GM21515 (cell line): ENCODE measurements at regions not wholly inside any gene's neighbourhood (a gene's known extent, or its start where the extent isn't known, plus 50 kb on each side); places are given as distances from the start of the nearest gene placed in this dataset.

Experiments
- ATAC-seq: cut with Tn5 transposase; IDR thresholded peaks from one replicate; pipeline ENCODE4 v1.9.1; 2021; ENCODE audit not compliant: unreplicated experiment

DNA sequence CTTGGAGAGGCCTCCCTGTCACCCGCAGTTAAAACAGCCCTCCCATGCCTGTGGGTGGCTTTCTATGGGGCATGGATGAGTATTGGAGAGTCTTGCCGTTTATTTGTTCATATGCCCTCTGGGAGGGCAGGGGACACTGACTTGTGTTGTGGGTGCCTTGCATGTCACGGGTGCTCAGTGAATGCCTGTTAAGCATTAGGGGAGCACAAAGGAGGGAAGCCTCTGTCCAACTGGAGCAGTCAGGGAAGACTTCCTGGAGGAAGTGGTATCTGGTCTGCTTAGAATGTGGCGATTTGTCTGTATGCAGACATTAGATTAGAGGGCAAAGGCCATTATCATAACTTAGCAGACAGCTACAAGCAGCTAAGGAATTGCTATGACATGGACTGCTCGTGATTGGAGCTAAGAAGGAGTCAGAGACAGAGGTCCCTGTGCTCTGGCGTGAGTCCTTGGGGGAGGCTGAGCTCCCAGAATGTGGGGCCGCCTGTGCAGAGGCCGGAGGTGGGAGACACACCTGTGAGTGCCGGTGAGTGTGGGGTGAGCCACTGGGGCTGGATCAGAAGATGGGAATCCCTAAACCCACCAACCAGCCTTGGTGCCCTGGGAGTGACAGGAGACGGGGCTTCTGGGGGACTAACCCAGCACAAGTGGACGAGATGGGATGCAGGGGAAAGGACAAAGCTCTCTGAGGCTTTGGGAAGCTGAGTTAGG, 286.1 kb downstream of the SEC14L1 start:
- no peak for ATAC-seq

DNA sequence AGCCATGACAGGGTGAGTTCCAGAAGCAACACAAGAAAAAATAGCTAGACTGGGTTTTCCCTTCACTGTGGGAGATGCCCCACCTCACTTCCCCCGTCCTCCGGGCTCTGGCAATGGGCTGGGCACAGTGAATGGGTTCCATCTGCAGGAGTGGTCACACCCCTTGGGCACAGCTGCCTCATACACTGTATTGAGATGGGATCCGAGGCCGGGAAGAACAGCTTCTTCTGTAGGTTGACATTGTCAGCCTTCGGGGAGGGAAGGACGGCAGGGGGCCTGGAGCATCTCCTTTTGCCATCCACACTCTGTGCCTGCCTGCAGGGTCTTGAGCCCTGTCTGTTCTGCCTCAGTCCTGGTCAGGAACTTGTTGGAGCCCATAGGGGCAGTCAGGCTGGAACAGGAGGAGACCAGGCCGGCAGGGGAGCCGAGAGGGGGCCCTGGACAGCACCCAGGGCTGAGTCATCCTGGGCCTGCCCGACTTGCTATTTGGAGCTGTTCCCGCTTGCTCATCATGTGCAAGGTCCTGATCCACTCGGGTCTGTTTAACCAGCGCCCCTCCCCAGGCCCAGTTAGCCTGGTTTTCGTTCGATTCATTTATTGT, 286.7 kb downstream of the SEC14L1 start:
- no peak for ATAC-seq

DNA sequence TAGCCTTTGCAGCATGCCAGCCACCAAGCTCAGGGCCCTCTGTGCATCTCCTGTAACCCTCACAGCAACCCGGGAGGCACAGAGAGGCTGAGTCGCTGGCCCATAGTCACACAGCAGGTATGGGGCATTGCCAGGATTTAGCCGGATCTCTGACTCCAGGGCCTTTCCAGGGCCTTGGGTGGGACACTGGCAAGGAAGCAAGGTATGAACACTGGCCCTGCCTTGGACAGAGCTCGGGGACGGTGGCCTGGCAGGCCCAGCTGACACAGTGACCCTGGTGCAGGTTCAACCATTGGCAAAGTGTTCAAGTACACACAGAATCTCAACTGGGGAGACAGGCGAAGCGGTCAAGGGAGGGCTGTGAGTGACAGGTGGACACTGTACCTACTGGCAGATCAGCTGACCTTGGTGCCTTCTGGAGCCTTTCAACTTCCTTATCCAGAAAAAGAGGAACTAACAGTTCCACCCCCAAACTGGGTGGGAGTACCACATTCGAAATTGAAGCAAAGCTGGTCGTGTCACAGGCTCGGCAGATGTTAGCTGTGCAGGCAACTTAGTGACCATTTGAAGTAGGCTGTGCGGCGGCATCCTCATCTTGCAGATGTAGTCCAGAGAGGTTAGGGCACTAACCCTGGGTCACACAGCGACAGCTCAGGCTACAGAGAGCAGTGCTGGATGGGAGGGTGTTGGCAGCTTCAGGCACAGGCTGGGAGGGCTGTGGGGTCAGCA, 287.4 kb downstream of the SEC14L1 start:
- no peak for ATAC-seq

DNA sequence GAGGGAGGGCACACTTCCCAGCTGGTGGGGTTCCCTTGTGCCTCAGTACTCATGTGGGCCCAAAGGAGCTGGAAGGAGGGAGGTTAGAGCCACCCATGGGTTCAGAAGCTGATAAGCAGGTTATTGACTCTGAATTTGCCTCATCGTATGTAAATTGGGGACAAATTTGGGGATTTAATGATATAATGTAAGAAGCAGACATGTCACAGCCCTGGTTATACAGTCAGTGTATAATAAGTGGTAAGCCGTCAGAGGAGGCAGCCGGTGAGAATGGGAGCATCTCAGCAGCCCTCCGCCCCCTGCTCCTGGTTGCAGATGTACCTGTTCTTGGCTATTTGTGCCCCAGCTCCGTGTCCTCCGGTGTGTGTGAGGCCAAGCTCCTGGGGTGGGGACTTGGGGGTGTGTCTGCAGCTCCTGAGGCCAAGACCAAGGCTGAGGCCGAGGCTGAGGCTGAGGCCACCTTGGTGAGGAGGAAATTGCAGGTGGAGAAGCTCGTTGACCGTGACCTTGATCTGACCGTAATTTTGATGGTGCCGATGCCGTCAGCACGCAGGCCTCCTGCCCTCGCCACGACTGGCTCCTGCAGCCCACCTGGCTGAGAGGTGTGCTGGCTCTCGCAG, 288.1 kb downstream of the SEC14L1 start:
- no peak for ATAC-seq

DNA sequence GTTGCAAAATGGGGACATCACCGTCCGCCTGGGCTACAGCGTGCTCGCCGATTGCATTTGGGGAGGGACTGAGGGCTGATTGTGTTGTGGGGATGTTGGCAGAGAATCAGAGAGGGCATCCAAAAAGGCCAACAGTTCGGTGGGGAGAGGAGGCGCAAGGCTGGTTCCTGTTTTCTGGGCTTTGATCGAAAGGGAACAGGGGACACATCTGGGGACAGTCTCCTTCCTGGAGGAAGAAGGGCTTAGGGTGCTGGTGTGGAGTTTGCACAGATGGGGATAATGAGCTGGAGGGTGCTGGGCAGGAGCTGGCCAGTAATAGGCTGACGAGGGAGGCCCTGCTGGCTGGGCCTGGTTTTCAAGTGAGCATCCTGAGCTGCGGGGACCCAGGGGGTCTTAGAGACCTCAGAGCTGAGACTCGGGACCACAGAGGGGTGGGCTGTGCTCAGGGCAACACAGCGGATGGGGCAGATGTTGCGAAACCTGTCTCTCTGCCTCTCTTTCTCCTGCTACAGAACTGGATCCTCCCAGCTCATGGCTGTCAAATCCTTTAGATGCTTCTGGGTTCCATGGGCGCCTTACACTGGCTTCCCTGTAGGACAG, 288.7 kb downstream of the SEC14L1 start:
- ATAC-seq, result no peak

DNA sequence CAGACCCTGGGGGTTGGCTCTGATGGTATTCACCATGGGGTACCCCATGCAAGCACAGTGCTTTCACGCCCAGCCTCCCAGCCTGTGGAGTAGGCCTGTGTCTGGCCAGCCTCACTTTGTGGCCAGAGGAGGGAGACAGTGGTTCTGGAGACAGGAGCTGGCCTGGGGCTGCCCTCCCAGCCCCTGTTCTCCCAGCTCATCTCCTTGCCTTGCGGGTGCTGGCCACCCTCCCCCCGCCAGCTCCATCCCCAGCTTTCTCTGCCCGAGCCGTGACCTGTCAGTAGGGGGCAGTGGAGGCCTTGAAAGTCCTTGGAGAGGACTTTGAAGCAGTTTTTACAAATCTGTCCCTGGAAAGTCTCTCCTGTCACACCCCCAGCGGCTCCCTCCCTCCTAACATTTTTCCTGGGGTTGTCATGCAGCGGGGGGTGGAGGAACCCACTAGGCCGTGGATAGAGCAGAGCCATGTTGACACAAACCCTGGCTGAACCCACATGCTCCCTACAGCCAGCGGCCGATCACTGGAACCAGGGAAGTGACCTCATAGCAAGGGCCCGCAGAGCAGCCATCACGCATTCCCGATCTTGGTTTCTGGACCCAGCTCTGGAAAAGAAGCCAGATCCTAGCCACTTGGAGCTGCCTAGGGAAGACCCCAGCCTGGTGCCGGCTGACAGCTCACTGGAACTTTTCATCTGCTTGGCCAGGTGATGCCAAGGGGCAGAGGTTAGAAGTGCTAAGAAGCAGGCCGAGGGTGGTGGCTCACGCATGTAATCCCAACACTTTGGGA, 289.4 kb downstream of the SEC14L1 start:
- no peak for ATAC-seq

DNA sequence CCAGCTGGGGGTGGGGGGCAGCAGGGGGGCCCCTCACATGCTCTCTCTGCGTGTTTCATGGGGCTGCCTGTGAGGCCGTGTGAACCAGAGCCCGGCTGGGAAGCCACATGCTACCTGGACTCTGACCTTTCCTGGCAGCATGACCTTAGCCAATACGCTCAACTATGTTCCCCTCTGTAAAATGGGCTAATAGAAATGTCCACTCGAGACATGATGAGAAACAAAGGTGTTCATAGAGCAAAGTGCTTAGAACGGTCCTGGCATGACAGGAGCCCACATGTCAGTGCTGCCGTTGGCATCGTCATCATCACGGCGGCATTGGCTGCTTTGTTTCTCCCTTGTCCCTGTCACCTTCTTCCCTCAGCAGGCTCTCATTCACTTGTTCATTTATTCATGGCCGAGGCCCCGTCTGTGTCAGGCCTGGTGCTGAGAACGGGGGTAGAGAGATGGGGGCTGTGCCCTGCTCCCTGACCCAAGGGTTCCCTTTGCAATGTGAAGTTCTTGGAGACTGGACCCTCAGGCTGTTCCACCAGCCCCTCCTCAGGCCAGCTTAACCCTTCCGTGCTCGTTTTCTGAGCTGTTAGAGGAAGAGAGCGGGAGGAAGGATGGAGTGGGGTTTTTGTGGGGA, 291.4 kb downstream of the SEC14L1 start:
- ATAC-seq, result no peak

DNA sequence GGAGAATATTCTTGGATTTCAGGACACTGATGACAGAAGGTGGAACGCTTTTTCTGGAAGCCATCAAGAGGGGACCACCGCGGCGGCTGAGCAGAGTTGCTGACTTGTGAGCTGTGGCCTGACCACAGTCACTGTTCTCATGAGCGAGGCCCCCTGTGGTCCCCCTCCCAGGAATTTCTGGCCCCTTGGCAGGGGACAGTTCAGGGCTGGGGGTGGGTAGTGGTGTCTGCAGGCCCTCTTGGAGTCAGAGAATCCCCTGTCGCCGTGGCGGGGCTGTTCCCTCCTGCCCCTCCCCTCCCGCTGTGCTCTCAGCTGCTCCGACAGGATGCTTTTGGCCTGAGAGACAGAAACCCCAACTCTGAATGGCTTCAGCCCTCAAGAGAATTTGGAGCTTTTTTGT, 292.0 kb downstream of the SEC14L1 start:
- ATAC-seq, result no peak

DNA sequence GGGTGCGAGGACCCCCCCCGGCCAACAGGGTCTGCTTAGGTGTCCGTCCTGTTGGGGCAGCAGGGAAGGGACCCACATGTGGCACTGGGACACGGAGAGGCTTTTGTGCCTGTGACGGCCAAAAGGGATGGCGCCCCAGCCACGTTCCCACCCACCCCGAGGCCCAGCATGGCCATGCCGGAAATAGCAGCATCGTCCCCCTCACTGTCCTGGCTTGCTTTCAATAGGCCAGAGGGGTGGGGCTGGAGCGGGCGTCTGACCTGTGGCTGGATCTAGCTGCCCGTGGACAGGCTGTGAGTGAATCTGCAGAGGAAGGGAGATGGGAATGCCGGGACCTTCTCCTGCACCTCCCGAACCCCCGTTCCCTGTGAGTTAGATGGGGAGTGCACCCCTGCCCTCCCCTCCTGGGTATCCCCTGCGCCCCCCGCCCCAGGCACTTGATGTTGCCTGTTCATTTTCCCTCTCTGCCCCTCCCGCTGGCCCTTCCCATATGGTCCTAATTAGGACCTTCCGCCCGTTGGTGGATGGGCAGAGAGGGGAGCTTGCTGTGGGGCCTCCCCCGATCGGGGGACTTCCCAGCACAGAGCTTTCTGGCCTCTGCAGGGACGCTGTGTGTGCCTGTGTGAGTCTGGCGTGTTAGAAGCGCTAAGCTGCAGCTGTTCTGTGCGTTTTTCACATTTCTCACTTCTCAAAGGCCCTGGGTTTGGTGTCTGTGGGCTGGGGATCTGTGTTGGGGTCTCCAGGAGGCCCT, 292.8 kb downstream of the SEC14L1 start:
- ATAC-seq, result no peak

DNA sequence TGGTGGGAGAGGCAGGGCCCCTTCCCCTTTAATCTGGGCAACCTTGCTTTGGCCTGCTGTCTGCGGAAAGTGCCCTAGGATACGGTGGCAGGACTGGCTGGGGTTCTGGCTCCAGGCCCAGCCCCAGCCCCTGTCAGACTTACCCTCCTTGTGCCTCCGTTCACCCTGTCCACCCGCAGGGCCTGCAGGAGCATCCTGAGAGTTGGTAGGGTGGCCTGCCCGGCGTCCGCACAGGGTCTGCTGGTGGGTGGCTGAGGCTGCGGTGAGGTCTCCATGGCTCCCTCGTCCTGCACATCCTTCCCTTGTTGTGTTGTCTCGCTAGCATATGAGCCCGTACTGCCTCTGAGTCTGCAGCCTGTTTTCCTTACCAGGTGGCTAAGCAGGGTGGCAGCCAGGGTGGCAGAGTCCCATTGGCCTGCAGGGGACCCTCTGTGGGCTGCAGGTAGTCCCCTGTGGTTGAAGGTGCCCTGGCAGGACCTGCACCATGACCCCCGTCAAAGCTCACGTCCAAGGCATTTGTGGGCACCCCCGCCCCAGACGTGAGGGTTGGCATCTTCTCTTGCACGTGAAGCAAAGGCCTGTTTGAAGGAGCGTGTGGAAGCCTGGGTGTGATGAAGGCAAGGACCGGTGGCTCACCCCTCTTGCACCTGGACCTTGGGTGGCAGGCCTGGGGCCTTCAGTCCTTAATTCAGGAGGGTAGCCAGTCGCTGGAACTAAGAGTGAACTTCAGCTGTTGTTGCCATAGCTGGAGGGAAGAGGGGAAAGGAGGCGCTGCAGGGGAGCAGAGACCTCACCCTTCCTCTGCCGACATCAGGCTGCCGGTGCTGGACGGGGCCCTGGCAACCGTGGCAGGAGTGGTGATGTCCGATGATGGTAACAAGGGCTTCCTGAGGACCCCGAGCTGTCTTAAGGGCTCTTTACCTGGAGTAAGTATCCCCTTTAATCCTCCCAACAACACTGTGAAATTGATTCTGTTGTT, 293.7 kb downstream of the SEC14L1 start:
- ATAC-seq, result no peak

DNA sequence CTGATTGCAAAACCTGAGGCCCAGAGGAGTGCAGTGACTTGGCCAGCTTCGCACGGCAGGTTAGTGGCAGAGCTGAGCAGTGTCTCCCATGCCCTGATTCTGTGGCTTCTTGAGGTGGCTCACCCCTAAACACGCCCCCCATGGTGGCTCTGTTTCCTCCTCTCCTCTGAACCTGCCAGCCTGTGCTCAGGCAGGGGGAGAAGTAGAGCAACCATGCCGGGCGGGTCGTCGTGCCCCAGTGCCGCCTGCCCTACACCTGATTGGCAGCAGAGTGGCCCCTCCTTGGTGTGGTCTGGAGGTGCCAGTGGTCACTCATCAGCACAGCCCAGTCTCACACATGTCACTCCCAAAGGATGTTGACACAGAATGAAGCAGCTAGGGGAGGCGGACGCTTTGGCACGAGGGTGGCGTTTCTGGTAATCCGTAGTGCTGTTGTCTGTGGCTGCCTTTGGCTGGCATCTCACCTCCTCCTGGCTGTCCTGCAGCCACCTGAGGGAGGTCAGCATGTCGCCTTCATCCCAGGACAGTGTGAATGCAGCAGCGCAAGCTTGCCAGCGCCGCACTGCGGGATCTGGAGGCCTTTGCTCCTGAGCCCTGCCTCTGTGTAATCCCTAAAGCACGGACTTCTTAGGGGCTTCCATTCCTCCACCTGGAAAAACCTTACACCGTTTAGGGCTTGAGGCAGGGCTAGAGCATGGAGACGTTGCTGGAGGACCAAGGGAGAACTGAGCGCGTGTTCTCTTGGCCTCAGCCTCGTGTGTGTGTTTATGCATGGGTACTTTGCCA, 294.7 kb downstream of the SEC14L1 start:
- no peak for ATAC-seq

DNA sequence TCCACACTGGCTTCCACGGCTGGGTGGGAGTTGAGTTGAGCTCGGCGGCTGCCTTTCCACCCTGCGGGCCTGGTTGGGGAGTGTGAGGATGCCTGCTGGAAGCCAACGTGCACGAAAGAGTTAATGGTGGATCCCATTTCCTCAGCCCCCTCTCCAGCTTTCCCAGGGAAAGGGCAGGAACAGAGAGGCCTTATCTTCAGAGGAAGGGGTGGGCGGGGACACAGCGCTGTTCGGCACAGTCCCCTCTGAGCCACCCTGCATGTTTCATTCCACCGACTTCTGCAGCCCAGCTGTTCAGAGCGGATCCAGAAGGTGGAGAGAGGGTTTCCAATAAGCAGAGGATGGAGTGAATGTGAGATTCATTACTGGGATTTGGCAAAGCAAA, 295.3 kb downstream of the SEC14L1 start:
- no peak for ATAC-seq

DNA sequence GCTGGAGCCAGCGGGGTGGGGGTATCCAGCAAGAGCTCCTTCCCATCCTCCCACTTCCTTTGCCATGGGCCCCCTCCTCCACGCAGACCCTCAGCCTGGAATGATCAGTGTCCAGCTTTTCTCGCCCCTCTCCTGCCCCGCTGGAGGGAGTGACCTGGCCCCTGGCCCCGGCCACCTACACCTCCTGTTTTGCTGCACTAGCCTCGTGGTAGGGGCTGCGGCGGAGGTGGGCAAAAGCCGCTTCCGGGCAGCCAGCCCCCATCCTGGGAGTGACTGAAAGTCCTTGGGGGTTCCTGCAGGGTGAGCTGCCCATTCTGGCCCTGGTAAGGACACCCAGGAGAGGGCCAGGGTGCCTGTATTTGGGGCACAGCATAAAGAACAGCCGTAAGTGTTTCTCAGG, 295.7 kb downstream of the SEC14L1 start:
- ATAC-seq, result no peak

DNA sequence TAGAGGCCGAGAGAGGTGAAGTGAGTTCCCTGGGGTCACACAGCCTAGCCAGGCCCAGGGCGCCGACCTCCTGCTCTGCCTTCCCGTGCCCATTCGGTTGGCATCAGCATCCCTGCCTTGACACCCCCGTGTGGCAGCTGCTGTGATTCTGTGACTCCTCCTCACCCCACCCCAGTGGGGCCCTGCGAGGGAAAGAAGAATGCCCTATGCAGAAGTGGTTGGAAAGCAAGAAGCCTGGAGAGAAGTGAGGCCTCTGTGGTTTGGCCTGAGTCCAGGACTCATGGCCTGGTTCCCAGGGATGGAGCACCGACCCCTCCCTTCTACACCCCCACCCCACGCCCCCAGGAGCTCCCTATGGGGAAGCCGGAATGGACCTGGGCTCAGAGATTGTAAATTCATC, 296.2 kb downstream of the SEC14L1 start:
- ATAC-seq, result no peak

DNA sequence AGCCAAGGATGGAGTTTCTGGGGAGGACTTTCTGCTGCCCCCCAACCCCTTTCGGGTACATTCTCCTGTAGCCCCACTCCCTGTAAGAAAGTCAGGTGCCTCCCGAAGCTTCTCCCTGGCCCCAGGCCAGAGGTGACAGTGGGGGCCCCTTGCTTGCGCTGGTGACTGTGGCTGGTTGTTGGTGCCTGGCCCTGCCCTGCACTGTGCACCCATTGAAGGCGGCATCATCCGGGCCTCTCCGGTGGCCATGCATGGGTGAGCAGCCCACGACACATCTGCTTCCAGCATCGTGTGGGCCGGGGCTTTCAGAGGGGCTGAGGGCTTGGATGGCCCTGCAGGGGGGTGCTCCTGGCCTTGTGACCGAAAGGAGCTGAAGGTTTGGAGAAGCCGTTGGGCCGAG, 297.0 kb downstream of the SEC14L1 start:
- no peak for ATAC-seq

DNA sequence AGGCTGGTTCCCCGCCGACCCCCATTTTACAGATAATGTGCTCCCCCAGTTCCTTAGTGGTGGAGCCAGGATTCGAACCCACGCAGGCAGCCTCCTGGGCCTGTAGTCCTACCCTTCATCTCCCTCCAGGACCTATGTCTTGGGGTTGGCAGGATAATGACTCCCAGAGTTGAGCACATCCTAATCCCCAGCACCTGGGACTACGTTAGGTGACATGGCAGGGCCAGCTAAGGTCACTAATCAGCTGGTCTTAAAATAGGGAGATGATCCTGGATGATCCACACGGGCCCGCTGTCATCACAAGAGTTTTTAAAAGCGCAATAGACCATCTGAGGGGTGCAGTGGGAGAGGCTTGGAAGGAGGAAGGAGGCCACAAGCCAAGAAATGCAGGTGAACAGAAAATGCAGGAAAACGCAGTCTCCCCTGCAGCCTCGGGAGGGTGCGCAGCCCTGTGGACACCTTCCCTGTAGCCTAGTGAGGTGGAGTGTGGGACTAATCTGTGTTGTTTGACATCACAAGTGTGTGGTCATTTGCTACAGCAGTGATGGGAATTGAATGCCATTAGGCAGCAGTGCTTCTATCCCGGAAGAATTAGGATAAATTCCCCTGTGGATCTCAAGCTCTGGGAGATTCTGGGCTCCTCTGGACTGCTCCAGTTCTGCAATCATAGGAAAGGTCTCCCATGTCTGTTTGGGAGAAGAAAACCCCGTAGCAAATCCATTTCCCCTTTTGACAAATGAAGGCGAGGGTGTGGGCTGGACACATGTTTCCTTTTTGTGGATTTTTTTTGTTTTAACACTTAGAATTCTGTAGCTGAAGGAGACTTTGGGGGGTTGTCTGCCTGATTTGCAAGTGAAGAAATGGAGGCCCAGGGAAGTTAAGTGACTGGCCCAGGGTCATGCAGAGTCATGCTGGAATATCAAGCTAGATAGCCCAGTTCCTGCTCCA, 297.7 kb downstream of the SEC14L1 start:
- no peak for ATAC-seq
